ENCODE measurements at regions not wholly inside any gene's neighbourhood (a gene's known extent, or its start where the extent isn't known, plus 50 kb on each side); places are given as distances from the start of the nearest gene placed in this dataset.

DNA sequence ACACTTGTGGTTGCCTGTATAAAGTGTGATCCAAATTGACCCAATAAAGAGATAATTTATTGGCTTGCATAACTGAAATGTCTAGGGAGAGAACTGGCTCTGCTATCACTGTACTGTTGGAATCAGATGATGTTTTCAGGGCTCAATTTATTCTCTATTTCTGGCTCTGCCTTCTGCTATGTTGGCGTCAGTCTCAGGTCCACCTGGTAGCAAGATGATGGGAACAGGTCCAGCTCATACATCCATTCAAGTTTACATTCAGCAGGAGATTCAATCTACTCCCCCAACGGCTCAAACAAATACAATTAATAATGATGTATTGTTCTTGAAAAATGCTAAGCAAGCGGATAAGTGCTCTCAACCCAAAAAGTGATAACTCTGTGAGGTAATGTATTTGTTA lies 297.7 kb upstream of the SYT4 start:
- no peak for FAIRE-seq

DNA sequence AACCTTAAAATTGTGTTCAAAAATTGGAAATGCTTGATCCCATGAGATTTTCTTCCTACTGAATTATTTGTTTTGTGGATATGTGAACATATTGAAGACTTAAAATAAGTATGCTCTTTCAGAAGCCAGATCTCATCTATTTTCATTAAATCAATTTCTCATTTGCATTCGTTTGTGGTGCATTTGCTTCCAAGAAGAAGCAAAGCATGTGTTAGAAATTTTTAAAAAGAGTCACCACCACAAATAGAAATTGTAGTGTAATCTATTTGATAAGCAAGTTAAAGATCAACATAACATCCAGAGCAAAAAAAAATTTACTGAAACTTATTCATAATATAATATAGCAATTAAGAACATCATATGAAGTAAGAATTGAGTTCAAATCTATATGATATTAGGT lies 300.9 kb upstream of the SYT4 start:
- no peak for FAIRE-seq

DNA sequence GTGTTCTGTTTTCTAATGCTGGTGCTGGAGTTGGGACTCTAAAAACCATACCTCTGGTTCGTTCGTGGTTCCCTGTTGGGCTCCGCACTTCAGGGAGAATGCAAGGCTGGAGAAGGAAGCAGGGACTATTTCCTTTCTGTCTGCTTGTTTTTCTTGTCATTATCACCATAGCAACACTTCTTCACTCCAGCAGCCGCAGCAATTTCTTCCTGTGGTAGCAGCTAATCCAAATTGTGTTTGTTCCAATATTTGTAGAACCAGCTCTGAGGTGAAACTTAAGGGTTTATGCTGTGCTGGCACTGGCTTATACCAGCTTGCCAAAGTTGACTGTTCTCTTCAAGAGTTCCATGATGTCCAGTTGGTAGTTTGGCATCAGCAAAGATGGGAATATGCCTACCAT lies 301.4 kb upstream of the SYT4 start:
- no peak for FAIRE-seq

DNA sequence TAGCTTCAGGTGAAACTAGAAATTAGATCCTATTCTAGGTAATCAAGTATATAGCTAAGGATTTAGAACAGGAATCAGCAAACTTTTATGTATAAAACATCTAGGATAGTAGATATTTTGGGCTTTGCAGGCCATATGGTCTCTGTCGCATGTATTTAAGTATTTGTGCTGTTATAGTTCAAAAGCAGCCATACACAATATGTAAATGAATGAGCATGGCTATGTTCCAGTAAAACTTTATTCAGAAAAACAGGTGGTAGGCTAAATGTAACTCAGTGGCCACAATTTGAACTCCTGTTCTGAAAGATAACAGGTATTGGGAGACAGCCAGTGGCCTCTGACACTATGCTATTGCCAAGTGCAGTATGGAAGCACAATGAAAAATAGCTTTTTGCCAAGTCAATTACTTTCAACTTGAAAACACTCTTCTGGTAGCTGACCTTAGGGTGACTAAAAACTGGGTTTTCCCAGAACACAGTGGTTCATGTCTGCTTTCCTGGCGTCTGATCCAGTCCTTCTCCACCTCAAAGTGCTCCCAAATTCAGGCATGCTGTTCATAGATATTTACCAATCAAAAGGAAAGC lies 304.7 kb upstream of the SYT4 start:
- no peak for FAIRE-seq

DNA sequence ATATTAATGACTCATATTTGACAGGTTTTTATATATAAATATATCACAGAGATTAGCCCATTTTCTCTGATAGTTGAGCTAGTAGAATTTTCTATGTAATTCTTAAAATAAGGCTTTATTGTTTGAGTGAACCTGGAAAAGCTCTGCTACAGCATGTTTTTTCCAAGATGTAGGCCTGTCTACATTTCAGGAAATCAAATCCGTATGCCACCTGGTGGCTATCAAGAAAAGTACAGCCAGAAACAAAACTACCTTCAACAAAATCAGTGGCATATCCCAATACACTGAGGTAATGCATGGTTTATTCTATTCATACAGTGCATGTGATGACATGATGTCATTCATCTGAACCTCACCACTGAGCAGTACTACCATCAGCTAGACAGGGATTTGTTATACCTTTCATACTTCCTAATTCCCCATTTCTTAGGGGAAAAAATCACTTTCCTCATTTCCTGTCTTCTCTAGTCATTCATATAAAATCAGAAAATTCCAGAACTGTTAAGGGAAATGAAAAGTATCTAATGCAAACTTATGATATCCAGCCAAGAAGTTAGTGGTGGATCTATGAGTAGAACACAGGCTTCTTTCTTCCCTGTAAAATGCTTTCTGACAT lies 310.4 kb upstream of the SYT4 start:
- FAIRE-seq, result peak; percentile 76

DNA sequence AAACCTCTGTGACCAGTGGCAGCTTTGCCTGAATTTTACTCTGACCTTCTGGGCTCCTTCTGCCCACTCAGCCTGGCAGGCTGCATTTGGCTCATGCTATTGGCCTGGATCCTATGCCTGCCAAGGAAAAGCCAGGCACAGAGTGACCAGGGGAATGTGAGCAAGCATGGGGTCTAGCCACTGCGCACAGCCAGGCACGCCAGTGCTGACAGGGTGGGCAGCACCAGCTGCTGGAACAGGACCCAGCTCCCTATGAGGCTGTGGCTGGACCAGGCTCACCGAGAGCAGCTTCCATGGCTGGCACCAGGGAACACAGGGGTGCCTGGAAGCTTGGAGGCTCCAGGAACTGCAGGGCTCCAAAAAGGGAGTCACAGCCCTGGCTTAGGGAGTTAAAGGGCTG lies 311.5 kb upstream of the SYT4 start:
- no peak for FAIRE-seq

DNA sequence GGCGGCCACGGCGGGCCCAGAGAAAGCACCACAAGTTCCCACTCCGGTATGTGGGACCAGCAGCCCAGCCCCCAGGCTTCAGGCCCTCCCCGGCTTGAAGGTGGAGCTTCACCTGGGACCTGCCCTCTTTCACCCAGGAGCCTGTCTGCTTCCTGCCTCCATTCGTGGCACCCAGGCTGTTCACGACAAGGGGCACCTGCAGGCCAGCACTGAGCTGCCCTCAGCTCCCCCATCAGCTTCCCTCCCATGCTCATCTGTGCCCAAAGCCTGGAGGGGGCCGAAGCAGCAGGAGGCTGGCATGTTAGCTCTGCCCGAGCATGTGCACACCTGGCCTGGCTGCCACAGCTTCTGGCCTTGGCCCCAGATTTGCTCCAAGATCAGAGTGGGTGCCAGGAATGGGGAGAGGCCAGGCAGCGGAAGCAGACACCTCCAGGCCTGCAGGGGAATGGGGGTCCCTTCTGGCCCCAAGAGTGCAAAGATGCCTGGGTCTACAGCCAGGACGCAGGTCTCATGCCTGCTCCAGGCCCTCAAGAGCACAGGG lies 312.4 kb upstream of the SYT4 start:
- FAIRE-seq, result no peak

DNA sequence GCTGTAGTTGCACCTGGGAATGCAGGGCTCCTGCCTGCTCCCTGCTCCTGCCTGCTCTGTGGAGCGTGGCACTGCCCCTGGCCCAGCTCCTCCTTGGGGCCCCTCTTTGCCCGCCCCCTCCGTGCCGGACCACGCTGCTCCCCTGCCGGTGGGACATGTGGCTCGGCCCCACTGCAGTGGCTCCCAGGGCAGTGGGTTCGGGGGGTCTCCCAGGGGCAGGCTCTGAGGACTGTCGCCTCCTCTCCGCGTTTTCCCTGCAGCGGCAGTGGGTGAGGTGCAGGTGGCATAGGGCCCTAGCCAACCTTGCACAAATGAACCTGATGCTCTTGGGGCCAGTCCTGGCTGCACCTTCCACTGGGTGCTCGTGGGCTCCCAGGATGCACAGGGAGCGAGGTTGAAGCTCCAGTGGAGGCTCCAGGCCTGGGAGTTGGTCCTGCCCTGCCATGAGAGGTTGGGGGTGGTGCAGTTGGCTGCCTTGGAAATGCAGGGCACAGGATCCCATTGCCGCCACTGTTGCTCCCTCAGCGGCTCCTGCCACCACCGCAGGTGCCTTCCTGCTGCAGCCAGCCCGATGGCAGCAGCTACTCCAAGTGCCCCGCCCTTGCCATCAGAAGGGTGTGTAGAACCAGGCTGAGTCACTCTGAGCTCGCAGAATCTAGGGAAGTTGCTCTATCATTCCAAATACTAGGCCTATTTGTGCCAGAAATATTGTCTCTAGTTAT lies 313.1 kb upstream of the SYT4 start:
- no peak for FAIRE-seq

DNA sequence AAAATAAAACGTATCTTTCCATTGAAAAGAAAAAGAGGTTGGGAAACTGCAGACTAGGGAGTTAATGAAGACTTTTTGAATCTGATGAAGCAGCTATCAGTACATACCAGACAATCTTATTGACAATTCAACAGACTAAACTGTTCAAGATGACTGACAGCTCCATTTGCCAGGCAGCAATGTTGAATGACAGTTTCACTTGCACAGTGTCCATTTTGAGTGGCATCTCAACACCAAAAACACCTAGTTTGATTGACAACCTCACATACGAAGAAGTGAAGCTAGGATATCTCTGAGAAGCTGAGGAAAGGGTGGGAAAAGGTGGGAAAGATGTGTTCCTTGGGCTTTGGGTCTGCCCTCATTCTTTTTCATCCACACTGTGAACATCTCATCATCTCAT lies 315.0 kb upstream of the SYT4 start:
- FAIRE-seq, result no peak

DNA sequence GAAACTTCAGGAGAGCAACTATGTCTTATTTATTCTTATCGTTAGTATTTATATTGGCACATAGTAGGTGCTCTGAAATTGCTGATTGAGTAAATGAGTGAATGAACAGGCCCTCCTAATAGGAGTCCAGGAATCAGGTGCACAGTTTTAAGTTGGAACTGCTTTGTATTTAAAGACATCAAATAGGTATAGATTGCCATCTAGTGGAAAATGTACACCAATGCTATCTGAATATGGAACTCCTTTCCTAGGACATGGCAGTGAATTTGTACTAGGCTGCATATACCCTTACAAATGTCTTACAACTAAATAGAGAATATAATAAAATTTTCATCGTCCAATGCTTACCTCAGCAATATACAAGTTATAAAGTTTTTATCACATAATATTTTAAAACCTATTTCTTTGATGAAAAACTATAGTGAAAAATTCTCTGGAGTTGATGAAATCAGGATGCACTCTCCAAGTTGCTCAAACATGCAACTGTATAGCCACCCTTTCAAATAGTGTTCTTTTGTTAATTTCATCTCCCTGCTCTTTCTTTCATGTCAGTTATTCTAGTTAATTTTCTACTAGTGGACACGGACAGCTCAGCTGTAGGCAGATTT lies 318.9 kb upstream of the SYT4 start:
- peak; percentile 89 for FAIRE-seq

DNA sequence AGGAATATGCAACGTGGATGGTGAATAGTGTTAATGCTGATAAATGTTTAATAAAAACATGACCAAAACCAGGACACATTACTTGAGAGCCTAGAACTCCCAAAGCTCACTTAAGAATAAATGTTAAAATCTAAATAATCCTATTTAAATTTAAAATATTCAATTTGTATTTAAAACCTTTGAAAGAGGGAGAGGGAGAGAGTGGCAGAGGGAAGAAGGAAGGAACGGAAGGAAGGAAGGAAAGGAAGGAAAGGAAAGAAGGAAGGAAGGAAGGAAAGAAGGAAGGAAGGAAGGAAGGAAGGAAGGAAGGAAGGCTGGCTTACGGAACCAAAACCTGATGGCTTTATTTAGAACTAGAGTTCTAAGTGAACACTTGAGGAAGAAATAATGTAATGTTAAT lies 324.1 kb upstream of the SYT4 start:
- FAIRE-seq, result no peak

DNA sequence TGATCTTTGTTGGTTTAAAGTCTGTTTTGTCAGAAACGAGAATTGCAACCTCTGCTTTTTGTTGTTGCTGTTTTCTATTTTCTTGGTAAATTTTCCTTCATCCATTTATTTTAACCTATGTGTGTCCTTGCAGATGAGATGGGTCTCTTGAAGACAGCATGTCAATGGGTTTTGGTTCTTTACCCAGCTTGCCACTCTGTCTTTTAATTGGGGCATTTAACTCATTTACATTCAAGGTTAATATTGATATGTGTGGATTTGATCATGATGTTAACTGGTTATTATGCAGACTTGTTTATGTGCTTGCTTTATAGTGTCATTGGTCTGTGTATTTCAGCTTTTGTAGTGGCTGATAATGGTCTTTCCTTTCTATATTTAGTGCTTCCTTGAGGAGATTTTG lies 327.9 kb upstream of the SYT4 start:
- FAIRE-seq, result no peak

DNA sequence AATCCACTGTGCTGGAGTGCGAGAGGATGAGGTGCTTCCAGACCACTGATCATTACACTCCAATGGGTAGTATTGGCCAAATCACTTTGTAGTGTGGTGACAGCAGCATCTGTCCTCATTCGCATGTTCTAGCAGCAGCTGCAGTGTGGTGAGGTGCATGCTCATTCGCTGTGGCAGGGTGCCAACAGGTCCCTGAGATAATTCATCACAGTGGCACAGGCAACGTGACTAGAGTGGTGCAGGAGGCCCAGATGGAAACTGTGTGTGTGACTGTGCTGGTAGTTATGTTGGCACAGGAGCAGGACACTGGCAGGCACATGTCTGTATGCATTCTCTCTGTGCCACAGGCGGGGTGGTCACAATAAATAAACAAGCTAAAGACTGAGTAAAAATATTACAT lies 329.5 kb upstream of the SYT4 start:
- no peak for FAIRE-seq

DNA sequence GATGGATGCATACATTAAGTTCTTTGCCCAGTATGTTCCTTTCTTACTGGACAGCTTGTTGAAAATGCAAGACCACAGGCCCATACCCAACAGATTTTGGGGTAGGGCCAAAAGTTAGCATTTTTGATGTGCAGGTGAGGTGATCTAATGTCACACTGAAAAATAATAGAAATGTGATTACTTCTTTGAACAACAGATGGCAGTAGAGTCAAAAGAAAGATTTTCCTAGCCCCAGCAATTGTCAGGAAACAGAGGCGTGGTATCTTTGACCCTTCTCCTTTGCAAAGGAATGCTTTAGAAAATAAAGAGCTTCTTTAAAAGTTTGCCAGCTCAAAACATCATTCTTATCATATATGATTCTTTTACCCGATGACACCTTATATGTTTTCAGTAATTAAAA lies 343.6 kb upstream of the SYT4 start:
- peak; percentile 88 for FAIRE-seq

DNA sequence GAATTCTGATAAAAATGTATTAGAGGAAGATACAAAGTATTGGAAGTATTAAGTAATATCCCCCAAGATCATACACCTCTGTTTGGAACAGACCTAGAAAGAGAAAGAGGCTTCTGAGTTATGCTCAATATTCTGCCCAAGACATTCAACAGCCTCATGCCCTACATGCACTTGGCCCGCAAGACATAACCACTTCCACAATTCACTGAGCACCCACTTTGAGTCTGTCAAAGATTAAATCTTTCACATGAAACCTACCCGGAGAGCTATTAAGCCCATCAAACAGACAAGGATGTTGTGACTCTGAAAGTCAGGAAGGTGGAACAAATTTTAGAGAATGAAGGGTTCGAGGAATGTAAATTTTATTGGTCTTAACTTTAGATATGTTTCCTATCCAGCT lies 344.7 kb upstream of the SYT4 start:
- FAIRE-seq, result no peak

DNA sequence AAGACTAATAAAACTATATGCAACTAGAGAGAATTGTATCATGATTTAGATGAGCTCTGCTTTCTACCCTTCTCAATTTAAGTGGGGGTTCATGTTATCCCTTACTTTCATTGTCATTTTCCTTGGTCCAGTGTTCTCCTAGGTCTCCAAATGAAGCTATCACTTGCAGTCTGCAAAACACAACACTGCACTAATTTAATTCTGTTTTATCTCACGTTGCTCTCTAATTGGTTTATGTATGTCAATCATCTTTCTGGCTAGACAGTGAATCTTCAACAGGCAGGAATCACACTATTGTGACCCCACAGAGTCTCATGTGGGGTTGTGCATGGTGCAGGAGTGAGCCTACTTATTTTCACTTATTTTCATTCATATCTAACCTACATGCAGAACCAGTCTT lies 348.3 kb upstream of the SYT4 start:
- no peak for FAIRE-seq

DNA sequence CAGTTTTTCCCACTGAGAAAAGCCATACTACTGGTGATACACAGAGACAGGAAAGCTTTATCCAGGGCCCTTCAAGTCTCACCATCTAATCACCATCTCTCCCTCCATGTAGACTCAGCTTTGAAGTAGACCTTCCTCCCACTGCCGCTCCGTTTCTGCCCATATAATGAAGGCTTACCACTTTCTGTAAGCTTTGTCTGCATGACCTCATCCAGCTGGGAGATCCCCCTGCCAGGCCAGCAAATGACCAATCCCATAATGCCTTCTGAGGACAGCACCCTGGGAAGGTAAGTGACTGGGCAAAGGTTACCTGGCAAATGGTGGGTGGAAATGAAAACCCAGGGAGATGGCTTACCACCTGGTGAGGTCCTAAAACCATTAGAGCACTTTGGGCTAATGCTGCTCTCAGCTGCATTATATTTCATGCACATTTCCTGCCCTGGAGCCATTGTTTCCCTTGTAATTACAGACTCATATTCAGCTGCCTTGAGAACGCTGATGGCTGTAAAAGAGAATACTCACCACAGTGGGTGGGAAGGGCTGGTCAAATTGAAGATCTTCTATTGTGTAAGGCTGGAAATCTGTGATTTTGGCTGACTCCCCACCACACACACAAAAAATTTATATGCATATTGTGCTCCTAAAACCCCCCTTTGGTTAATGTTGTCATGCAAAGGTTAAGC lies 350.7 kb upstream of the SYT4 start:
- no peak for FAIRE-seq

DNA sequence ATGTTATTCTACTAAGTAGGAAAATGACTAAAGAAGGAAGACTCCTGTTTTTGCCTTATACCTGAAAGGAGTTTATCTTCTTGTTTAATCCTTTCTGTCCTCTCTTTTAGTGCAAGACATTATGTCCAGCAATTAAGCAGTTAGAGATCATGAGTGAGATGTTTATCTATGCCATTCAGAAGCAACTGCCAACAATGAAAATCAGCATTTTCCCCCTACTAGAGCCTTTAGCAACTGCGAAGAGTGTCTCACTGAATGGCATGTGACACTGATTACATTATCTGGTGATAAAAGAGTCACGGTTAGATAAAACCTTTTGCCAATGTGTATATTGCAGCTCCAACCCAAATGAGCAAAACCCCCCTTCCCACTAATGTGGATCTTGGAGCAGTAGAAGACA lies 357.7 kb upstream of the SYT4 start:
- FAIRE-seq, result no peak

DNA sequence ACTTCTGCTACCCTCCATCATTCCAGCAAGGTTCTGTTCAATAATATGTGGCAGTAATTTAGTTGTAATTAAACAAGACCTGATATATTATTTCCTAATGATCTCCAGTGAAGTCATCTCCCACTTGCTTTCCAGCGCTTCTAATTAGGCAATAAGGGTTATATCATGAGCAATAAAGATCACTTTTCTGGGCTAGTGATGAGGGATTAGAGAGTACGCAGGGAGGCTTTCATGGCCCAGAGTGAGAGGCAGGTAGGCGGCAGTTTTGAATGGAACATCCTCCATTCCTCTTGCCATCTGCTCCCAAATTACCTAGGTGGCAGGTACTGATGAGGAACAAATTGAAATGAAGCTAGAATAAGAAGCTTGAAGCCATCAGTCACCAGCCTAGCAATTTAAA lies 358.1 kb upstream of the SYT4 start:
- FAIRE-seq, result no peak

DNA sequence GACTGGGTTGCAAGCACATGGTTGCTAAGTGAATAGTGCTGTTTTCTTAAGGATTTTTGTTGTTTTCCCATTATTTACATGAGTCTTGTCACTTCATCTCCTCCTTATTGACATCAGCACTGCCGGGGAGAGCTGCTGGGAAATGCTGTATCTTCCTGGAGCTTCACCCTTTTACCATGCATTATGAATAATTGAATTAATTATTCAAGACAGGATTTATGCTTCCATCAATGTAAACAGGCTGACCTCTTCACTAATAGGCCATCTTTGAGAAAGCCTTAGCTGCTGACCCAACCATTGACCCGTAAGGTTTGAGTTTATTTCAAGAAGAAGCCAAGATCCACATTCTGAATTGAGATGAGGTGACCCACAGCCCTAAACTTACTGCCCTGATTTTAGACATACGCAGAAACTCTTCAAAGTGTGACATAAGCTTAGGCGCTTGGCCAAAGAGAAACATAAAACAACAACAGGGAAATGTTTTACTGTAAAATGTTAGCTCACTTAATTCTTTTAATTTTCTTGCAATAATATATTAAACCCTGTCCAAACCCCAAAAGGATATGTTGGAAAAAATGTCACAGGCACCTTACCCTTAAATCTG lies 365.5 kb upstream of the SYT4 start:
- no peak for FAIRE-seq

DNA sequence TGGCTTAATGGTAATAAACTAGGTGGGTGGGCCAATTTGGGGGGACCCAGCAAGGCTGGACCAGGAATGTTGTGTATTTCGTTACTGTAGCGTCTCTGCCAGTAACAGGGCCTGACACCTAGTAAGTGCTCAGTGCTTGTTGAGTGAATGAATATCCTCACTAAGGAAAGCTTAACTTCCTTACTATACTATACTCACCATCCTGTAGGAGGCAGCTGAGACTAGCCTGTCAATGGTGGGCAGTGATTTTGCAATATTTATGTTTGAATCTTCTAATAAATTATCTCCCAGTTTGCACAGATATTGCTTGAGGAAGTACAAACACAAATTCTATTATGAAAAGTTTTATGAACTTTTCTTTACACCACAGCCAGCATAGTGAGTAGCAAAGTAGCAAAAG lies 370.7 kb upstream of the SYT4 start:
- no peak for FAIRE-seq

DNA sequence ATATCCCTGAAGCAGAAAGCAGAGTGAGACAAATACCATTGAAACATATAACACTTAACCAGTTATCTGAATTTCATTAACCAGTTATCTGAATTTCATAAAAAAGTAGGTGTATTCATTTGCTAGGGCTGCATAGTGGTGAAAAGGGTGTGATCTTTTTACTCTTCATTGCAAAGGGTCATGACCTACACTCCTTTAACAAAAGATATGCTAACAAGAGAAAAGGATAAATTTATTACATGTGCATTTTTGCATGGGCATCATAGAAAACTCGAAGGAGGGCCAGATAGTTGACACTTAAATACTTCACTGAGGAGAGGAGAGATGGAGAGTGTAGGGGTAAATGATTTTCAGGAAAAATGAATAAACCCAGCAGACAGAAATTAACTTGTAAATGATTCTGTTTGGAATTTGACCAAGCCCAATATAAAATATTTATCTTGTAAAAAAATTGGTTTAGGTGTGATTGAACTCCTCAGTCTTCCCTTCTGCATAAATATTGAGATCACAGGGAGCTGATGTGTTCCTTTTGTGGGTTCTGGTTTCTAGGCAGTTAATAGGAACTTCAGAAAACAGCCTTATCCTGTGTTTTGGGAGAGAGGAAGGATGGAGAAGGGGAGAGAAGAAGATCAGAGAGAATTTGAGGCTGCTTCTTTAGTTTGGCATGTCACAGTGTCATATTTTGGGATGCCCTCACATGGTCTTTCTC lies 372.5 kb upstream of the SYT4 start:
- no peak for FAIRE-seq

Measured in endometrium (tissue), 2 donors.